Calu3 (cell line): ENCODE measurements at regions not wholly inside any gene's neighbourhood (a gene's known extent, or its start where the extent isn't known, plus 50 kb on each side); places are given as distances from the start of the nearest gene placed in this dataset.

Source experiments
- BruUV-seq: library from RNA; stranded (reverse); fragments of 400-500 nt; replicated peaks from 2 replicates; lab custom pipeline; 2021; lab: Mats Ljungman, UMichigan
- CTCF ChIA-PET: fragments of 300-600 bp; sonication (Branson Sonifier 250); formaldehyde crosslinking; loops from one replicate; lab custom pipeline; 2022; ENCODE audit warnings: antibody characterized with exemption; lab: Charles Lee
- DNase-seq: peaks from one replicate; pipeline ENCODE4 v3.0.0; 2022
- H3K27ac Mint-ChIP-seq: one replicate; pipeline ENCODE4 v1.8.0; 2022; ENCODE audit warnings: mixed read lengths; ENCODE audit not compliant: unreplicated experiment
- H3K27me3 Mint-ChIP-seq: one replicate; pipeline ENCODE4 v1.8.0; 2022; ENCODE audit warnings: mixed read lengths; ENCODE audit not compliant: unreplicated experiment
- H3K36me3 Mint-ChIP-seq: one replicate; pipeline ENCODE4 v1.8.0; 2022; ENCODE audit warnings: mild to moderate bottlenecking, moderate library complexity, mixed read lengths; ENCODE audit not compliant: insufficient read depth, unreplicated experiment
- H3K4me1 Mint-ChIP-seq: one replicate; pipeline ENCODE4 v1.8.0; 2022; ENCODE audit warnings: mild to moderate bottlenecking, low read depth, mixed read lengths; ENCODE audit not compliant: unreplicated experiment
- H3K4me3 Mint-ChIP-seq: one replicate; pipeline ENCODE4 v1.8.0; 2022; ENCODE audit warnings: mild to moderate bottlenecking, low read depth, moderate library complexity, mixed read lengths; ENCODE audit not compliant: unreplicated experiment
- H3K9me3 Mint-ChIP-seq: one replicate; pipeline ENCODE4 v1.8.0; 2022; ENCODE audit warnings: low read depth, mixed read lengths; ENCODE audit not compliant: unreplicated experiment
- CTCF ChIP-seq: fragments of 200-600 bp; IDR thresholded peaks from one replicate; pipeline ENCODE4 v1.8.0; 2022; ENCODE audit warnings: antibody characterized with exemption; ENCODE audit not compliant: unreplicated experiment
- intact Hi-C: fragments of 100-400 bp; cut with micrococcal nuclease; formaldehyde crosslinking; loops from one replicate; pipeline ENCODE4 v1.10.0; 2022; ENCODE audit not compliant: unreplicated experiment

- no peaks in the 10 kb centered on the region for H3K4me1 Mint-ChIP-seq
- no peaks in the 10 kb centered on the region for H3K36me3 Mint-ChIP-seq
- H3K27ac Mint-ChIP-seq = no peak overlapping the region
- no TSS peak for BruUV-seq
- TF ChIP-seq CTCF = no peak
- no peaks in the 10 kb centered on the region for H3K27me3 Mint-ChIP-seq
- intact Hi-C loops = no loop called here
- no peak overlapping the region for H3K4me3 Mint-ChIP-seq
- no peaks in the 10 kb centered on the region for H3K9me3 Mint-ChIP-seq
- DNase-seq = no peak
- CTCF ChIA-PET = no interaction called here
Observed at GRCh38 chr9:73371801-73372200, 220.1 kb downstream of the ANXA1 start.

GRCh38 chr9:73380411-73380810 is 228.7 kb downstream of the ANXA1 start:
- no peak for TF ChIP-seq CTCF
- BruUV-seq = no TSS peak
- Mint-ChIP-seq H3K9me3 (no peaks in the 10 kb centered on the region), H3K4me1 (no peaks in the 10 kb centered on the region), H3K27ac (no peak overlapping the region), H3K27me3 (no peaks in the 10 kb centered on the region), H3K4me3 (no peak overlapping the region), H3K36me3 (no peaks in the 10 kb centered on the region)
- intact Hi-C loops = no loop called here
- DNase-seq = no peak
- CTCF ChIA-PET = no interaction called here

- no peaks in the 10 kb centered on the region for H3K36me3 Mint-ChIP-seq
- TF ChIP-seq CTCF = no peak
- no peaks in the 10 kb centered on the region for H3K27me3 Mint-ChIP-seq
- no peak overlapping the region for H3K27ac Mint-ChIP-seq
- H3K9me3 Mint-ChIP-seq = peaks cover 2% of the 10 kb centered on the region
- DNase-seq = no peak
- BruUV-seq = no TSS peak
- H3K4me1 Mint-ChIP-seq = no peaks in the 10 kb centered on the region
- no peak overlapping the region for H3K4me3 Mint-ChIP-seq
- CTCF ChIA-PET = no interaction called here
- intact Hi-C loops = no loop called here
Observed at GRCh38 chr9:73402081-73403028, 250.7 kb downstream of the ANXA1 start.

- CTCF ChIA-PET = no interaction called here
- intact Hi-C loops = no loop called here
- no peak overlapping the region for H3K27ac Mint-ChIP-seq
- H3K4me3 Mint-ChIP-seq = no peak overlapping the region
- no peak for DNase-seq
- no peaks in the 10 kb centered on the region for H3K4me1 Mint-ChIP-seq
- H3K9me3 Mint-ChIP-seq = no peaks in the 10 kb centered on the region
- H3K27me3 Mint-ChIP-seq = no peaks in the 10 kb centered on the region
- H3K36me3 Mint-ChIP-seq = no peaks in the 10 kb centered on the region
- no TSS peak for BruUV-seq
- TF ChIP-seq CTCF = no peak
Observed at GRCh38 chr9:73411494-73411893, 259.8 kb downstream of the ANXA1 start.
